ENCODE measurements at regions not wholly inside any gene's neighbourhood (a gene's known extent, or its start where the extent isn't known, plus 50 kb on each side); places are given as distances from the start of the nearest gene placed in this dataset.
"Not testable (repeated sequence)": the region's sequence is repeated elsewhere in the genome, so short reads cannot be mapped to it uniquely, and the experiment has no call there.

DNA sequence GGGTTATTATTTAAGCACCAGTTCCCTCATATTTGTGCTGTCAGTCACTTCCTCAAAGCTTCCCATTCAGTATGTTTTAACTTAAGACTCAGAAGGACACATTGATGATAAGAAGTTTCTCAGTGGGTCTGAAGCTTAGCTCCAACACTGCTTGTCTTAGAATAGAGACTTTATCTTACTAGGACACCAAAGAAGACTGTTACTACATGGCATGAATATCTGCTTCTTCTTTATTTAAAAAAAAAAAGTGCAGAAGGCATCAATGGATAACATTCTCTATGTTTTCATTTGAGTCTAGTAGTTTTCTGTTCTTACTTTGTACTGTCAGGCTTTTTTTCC is 404.2 kb downstream of the DAD1 start:
- no peak overlapping the region for H3K9ac ChIP-seq (ENCODE audit: low read length)

DNA sequence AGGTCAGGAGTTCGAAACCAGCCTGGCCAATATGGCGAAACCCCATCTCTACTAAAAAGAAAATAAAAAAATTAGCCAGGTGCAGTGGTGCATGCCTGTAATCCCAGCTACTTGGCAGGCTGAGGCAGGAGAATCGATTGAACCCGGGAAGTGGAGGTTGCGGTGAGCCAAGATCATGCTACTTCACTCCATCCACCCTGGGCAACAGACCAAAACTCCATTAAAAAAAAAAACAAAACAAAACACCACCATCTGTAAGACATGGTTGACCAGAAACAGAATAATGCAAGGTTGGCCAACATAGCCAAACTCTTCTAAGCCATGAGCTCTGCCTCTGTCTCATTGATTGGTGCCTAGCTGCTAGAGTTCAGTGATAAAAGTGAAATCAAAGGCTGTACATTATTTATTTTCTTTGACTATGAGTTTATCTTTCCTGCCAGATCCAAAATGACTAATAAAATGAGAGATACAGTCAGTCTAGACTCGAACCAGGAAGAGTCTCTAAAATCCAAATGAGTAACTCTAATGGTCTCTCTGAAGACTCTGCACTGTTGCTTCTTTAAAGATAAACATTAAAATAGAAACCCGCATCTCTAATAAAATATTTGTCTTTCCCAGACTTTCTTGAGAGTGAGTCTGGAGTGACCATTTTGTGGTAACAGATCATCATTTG is 404.7 kb downstream of the DAD1 start:
- Histone ChIP-seq H3K27ac (ENCODE audit: low read length) (no peak overlapping the region), H3K9ac (ENCODE audit: low read length) (no peak overlapping the region), H3K9me3 (ENCODE audit: control insufficient read depth, low read depth, low read length) (no peaks in the 10 kb centered on the region)

More for the DNA sequence above, 404.2 kb downstream of the DAD1 start:
- Histone ChIP-seq H3K36me3 (ENCODE audit: control insufficient read depth, low read depth, low read length) (no peaks in the 10 kb centered on the region), H3K27ac (ENCODE audit: low read length) (no peak overlapping the region), H3K4me1 (ENCODE audit: control insufficient read depth, low read depth, low read length) (no peaks in the 10 kb centered on the region), H3K4me3 (ENCODE audit: low read length) (no peak overlapping the region), H3K27me3 (ENCODE audit: control insufficient read depth, insufficient read depth, low read length) (no peaks in the 10 kb centered on the region), H3K9me3 (ENCODE audit: control insufficient read depth, low read depth, low read length) (no peaks in the 10 kb centered on the region)

DNA sequence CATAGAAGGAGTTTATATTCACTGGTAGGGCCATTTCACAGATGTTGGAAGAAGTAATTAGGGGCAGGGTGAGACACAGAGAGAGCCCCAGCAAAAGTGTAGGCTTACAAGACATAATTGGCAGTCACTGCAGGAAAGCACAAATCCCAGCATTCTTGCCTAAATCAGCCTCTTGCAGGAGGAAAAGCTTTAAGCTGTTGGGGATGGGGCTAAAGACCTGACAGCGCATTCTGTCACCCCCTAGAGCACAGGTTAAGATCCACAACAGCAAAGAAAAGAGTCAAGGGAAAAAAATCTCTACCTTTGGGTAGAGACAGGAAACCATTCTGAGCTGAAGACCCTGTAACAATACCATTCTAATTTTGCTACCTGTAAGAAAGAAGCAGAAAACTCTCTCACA is 409.0 kb downstream of the DAD1 start:
- H3K4me3 ChIP-seq (ENCODE audit: low read length) = no peak overlapping the region
- H3K4me1 ChIP-seq (ENCODE audit: control insufficient read depth, low read depth, low read length) = no peaks in the 10 kb centered on the region
- H3K27me3 ChIP-seq (ENCODE audit: control insufficient read depth, insufficient read depth, low read length) = no peaks in the 10 kb centered on the region
- H3K36me3 ChIP-seq (ENCODE audit: control insufficient read depth, low read depth, low read length) = no peaks in the 10 kb centered on the region
- H3K27ac ChIP-seq (ENCODE audit: low read length) = no peak overlapping the region
- no peak overlapping the region for H3K9ac ChIP-seq (ENCODE audit: low read length)
- no peaks in the 10 kb centered on the region for H3K9me3 ChIP-seq (ENCODE audit: control insufficient read depth, low read depth, low read length)

More for the DNA sequence above, 404.7 kb downstream of the DAD1 start:
- Histone ChIP-seq H3K27me3 (ENCODE audit: control insufficient read depth, insufficient read depth, low read length) (no peaks in the 10 kb centered on the region), H3K4me3 (ENCODE audit: low read length) (no peak overlapping the region), H3K4me1 (ENCODE audit: control insufficient read depth, low read depth, low read length) (no peaks in the 10 kb centered on the region), H3K36me3 (ENCODE audit: control insufficient read depth, low read depth, low read length) (no peaks in the 10 kb centered on the region)

DNA sequence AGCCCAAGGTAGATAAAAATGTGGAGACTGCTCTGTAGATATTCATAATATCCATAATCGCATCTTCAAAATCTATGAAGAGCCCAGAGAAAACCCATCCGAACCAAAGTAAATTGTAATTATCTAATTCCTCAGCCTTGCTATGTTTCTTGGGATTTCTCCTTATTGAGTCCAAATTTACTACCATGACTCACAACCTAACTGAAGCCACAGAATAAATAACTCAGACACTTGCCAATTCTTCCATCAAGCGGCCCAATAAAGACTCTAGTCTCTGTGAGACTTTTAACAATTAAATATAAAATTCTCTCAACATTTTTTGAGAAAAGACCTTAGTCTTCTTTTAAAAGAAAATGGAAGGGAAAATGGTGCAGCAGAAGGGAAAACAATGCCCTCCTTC is 409.8 kb downstream of the DAD1 start:
- Histone ChIP-seq H3K27ac (ENCODE audit: low read length) (no peak overlapping the region), H3K9ac (ENCODE audit: low read length) (no peak overlapping the region), H3K36me3 (ENCODE audit: control insufficient read depth, low read depth, low read length) (no peaks in the 10 kb centered on the region), H3K4me1 (ENCODE audit: control insufficient read depth, low read depth, low read length) (no peaks in the 10 kb centered on the region), H3K27me3 (ENCODE audit: control insufficient read depth, insufficient read depth, low read length) (no peaks in the 10 kb centered on the region), H3K4me3 (ENCODE audit: low read length) (no peak overlapping the region), H3K9me3 (ENCODE audit: control insufficient read depth, low read depth, low read length) (no peaks in the 10 kb centered on the region)

- H3K9me3 ChIP-seq (ENCODE audit: control insufficient read depth, low read depth, low read length) = no peaks in the 10 kb centered on the region
- no peaks in the 10 kb centered on the region for H3K27me3 ChIP-seq (ENCODE audit: control insufficient read depth, insufficient read depth, low read length)
- H3K36me3 ChIP-seq (ENCODE audit: control insufficient read depth, low read depth, low read length) = no peaks in the 10 kb centered on the region
- H3K27ac ChIP-seq (ENCODE audit: low read length) = no peak overlapping the region
- H3K4me3 ChIP-seq (ENCODE audit: low read length) = no peak overlapping the region
- H3K4me1 ChIP-seq (ENCODE audit: control insufficient read depth, low read depth, low read length) = no peaks in the 10 kb centered on the region
- no peak overlapping the region for H3K9ac ChIP-seq (ENCODE audit: low read length)
Measured at GRCh38 chr14:22178333-22178839, 410.6 kb downstream of the DAD1 start.

DNA sequence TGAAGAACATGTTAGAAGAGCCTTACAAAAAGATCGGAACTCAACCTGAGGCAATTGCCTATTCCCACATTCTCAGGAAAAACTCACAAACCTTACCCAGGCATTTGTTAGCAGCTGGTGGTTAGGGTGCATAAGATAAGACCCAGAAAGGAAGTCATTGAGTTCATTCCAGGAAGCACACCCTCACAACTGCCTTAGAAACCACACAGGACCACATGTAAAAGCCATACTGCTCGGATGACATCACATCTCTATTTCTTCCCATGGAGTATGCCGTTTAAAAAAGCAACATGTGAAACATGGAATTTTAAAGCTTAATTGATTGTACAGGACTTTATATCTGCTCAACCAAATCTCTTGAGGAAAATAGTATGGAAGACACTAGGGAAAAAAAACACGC is 411.2 kb downstream of the DAD1 start:
- Histone ChIP-seq H3K9me3 (ENCODE audit: control insufficient read depth, low read depth, low read length) (no peaks in the 10 kb centered on the region), H3K4me1 (ENCODE audit: control insufficient read depth, low read depth, low read length) (peaks cover 2% of the 10 kb centered on the region), H3K27ac (ENCODE audit: low read length) (no peak overlapping the region), H3K27me3 (ENCODE audit: control insufficient read depth, insufficient read depth, low read length) (no peaks in the 10 kb centered on the region), H3K36me3 (ENCODE audit: control insufficient read depth, low read depth, low read length) (no peaks in the 10 kb centered on the region), H3K9ac (ENCODE audit: low read length) (no peak overlapping the region), H3K4me3 (ENCODE audit: low read length) (no peak overlapping the region)

DNA sequence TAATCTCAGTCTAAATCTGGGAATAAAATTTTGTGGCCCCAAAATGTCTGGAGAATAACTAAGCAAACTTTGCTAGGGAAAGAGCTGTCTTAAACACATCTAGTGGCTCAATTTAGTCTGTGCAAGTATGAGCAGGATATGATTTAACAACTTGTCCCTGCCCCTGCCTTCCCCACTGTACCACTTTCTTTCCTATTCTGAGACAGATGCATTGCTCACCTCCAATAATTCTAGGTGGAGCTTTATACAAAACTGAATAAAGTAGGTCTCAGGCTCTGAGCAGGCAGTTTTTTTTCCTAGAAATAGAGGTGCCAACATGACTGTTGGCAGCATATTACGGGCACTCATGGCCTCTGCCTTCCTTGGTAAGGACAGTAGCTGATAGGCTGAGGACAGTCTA is 412.1 kb downstream of the DAD1 start:
- Histone ChIP-seq H3K27ac (ENCODE audit: low read length) (no peak overlapping the region), H3K27me3 (ENCODE audit: control insufficient read depth, insufficient read depth, low read length) (no peaks in the 10 kb centered on the region), H3K9me3 (ENCODE audit: control insufficient read depth, low read depth, low read length) (no peaks in the 10 kb centered on the region), H3K9ac (ENCODE audit: low read length) (no peak overlapping the region), H3K36me3 (ENCODE audit: control insufficient read depth, low read depth, low read length) (no peaks in the 10 kb centered on the region), H3K4me3 (ENCODE audit: low read length) (no peak overlapping the region), H3K4me1 (ENCODE audit: control insufficient read depth, low read depth, low read length) (peaks cover 11% of the 10 kb centered on the region)

GRCh38 chr14:22175278-22175558 is 413.8 kb downstream of the DAD1 start:
- H3K9ac ChIP-seq (ENCODE audit: low read length); H3K27ac ChIP-seq (ENCODE audit: low read length); H3K4me3 ChIP-seq (ENCODE audit: low read length); H3K9me3 ChIP-seq (ENCODE audit: control insufficient read depth, low read depth, low read length); H3K27me3 ChIP-seq (ENCODE audit: control insufficient read depth, insufficient read depth, low read length); H3K36me3 ChIP-seq (ENCODE audit: control insufficient read depth, low read depth, low read length): not testable (repeated sequence)
- H3K4me1 ChIP-seq (ENCODE audit: control insufficient read depth, low read depth, low read length) = peaks cover 20% of the 10 kb centered on the region

DNA sequence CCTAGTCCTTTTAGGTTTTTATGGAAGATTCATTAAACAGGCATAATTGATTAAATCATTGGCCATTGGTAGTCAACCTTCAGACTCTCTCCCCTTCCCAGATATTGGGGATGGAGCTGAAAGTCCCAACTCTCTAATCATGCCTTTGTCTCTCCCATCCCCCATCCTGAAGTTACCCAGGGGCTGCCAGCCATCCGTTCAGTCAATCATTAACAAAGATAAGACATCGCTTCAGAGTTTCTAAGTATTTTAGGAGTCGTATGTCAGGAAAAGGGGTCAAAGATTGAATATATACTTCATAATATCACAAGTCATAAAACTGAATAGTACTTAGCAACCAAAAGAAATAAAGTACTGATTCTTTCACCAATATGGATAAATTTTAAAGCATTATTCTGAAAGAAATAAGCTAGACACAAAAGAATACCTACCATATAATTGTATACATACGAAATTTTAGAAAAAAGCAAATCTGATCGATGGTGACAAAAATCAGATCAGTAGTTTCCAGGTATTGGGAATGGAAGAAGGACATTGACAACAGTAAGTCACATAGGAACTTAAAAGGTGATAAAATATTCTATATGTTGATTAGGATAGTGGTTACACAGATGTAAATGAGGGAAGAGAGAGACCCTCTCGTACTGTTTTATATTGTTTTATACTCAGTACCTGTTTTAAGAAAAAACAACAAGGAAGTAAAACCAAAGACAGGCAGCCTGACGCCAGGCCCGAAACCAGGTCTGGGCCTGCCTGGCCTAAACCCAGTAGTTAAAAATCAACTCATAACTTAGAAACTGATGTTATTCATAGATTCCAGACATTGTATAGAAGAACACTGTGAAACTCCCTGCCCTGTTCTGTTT is 414.4 kb downstream of the DAD1 start:
- no peak overlapping the region for H3K9ac ChIP-seq (ENCODE audit: low read length)
- no peaks in the 10 kb centered on the region for H3K27me3 ChIP-seq (ENCODE audit: control insufficient read depth, insufficient read depth, low read length)
- no peak overlapping the region for H3K27ac ChIP-seq (ENCODE audit: low read length)
- no peaks in the 10 kb centered on the region for H3K36me3 ChIP-seq (ENCODE audit: control insufficient read depth, low read depth, low read length)
- H3K4me3 ChIP-seq (ENCODE audit: low read length) = no peak overlapping the region
- H3K4me1 ChIP-seq (ENCODE audit: control insufficient read depth, low read depth, low read length) = peaks cover 20% of the 10 kb centered on the region
- no peaks in the 10 kb centered on the region for H3K9me3 ChIP-seq (ENCODE audit: control insufficient read depth, low read depth, low read length)

DNA sequence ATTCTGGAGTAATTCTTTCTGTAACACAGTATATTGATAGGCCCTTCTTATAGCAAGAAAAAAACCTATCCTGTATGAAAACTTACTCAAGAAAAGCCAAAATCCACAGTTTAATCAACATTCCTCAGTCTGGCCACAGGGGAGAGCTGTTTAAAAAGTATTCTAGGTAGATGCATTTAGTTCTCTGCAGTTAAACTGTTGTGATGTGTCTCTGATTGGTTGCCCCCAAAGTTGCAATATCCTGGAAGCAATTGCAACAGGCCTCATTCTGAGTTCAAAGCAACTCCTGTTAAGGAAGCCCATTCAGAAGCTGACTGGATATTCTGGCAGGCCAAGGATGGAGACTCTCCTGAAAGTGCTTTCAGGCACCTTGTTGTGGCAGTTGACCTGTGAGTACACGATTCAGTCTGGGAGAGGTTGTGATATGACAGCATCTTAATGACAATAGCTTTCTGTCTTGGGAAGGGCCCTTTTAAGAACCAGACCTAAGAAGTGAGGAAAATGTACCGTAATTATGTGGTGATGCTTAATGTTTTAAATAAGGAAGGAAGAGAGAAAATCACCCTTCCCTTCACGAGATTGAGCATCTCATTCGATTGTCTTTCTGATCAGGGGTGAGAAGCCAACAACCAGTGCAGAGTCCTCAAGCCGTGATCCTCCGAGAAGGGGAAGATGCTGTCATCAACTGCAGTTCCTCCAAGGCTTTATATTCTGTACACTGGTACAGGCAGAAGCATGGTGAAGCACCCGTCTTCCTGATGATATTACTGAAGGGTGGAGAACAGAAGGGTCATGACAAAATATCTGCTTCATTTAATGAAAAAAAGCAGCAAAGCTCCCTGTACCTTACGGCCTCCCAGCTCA is 420.7 kb downstream of the DAD1 start:
- Histone ChIP-seq H3K9me3 (ENCODE audit: control insufficient read depth, low read depth, low read length) (no peaks in the 10 kb centered on the region), H3K27me3 (ENCODE audit: control insufficient read depth, insufficient read depth, low read length) (no peaks in the 10 kb centered on the region), H3K27ac (ENCODE audit: low read length) (no peak overlapping the region), H3K9ac (ENCODE audit: low read length) (no peak overlapping the region), H3K36me3 (ENCODE audit: control insufficient read depth, low read depth, low read length) (no peaks in the 10 kb centered on the region), H3K4me3 (ENCODE audit: low read length) (no peak overlapping the region), H3K4me1 (ENCODE audit: control insufficient read depth, low read depth, low read length) (peaks cover 31% of the 10 kb centered on the region)

DNA sequence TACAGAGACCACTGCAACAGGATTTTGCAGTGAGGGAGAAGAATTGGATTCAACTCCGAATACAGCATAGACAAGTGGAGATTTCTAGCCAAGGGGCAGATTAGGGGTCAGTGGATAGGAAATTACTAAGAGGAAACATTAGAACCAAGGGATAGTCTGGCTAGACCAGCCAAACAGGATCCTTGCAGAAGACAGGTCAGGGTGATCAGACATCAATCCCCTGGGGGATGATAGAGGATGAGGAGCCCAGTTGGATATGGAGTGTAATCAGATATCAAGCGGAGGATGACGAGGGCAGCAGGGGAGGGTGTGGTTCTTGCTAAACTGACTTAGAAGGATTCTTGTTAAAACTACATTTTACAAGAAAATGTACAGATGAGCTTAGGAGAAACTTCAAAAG is 424.4 kb downstream of the DAD1 start:
- Histone ChIP-seq H3K9ac (ENCODE audit: low read length) (no peak overlapping the region), H3K27me3 (ENCODE audit: control insufficient read depth, insufficient read depth, low read length) (no peaks in the 10 kb centered on the region), H3K27ac (ENCODE audit: low read length) (no peak overlapping the region), H3K4me1 (ENCODE audit: control insufficient read depth, low read depth, low read length) (peaks cover 17% of the 10 kb centered on the region), H3K36me3 (ENCODE audit: control insufficient read depth, low read depth, low read length) (no peaks in the 10 kb centered on the region), H3K4me3 (ENCODE audit: low read length) (no peak overlapping the region), H3K9me3 (ENCODE audit: control insufficient read depth, low read depth, low read length) (no peaks in the 10 kb centered on the region)

All from iPS-18a (cell line).